ENCODE measurements at regions not wholly inside any gene's neighbourhood (a gene's known extent, or its start where the extent isn't known, plus 50 kb on each side); places are given as distances from the start of the nearest gene placed in this dataset.
"Not testable (repeated sequence)": the region's sequence is repeated elsewhere in the genome, so short reads cannot be mapped to it uniquely, and the experiment has no call there.

GRCh38 chr10:59975918-59976317 is 69.6 kb upstream of the CCDC6 start:
- DNase-seq (ENCODE audit: low spot score): not testable (repeated sequence)

- peak; percentile 1 for DNase-seq (ENCODE audit: low spot score)
These were observed 65.6 kb upstream of the CCDC6 start for GRCh38 chr10:59971915-59972314.

DNA sequence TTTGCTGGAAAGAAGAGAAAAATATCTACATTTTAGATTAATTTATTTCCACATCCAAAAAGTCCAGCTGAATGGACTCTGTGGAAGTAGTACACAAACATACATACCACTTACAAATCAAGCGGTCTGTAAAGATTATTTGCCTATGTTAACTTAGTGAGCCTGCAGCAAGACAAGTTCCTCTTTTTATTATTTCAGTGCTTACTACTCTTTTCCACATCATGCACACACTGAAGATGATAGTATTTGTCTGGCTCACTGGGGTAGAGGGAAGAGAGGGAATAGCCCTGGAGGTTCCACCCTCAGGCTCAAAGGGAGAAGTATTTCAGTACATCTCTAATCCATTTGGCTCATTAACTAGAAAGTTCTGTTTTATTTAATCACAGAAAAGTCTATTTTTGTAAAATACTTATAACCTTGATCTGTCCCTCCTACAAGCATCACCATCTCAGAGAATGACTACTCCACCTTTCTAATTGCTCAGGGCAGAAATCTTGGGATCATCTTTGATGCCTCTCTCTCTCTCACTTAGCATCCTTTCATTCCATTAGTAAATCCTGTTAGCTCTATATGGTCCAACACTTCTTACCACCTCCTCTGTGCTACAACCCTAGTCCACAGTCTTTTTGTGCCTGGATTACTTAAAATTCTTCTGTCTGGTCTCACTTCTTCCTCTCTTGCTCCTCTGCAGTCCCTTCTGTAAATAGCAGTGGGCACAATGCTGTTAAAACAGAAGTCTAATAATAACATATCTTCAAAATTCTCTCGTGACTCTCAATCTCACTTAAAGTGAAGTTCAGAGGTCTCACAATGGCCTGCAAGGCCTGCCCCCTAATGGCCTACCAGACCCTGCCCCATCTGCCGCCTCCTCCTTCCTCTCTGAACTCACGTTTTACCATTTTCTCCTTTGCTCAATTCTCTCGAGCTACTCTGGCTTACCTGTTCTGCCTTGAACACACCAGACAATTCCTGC is 64.3 kb upstream of the CCDC6 start:
- DNase-seq (ENCODE audit: low spot score): no peak

DNA sequence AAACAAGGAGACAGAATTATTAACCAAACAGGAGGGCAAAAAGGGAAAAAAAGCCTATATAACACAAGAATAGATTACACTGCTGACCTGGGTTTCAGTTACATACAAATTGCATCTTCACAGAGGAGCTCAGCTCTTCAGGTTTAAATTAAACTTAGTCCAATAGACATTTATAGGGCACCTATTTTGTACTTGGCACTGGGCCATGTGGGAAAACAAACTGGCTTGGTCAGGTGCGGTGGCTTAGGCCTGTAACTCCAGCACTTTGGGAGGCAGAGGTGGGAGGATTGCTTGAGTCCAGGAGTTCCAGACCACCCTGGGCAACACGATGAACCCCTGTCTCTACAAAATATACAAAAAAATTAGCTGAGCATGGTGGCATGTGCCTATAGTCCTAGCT is 62.3 kb upstream of the CCDC6 start:
- no peak for DNase-seq (ENCODE audit: low spot score)

GRCh38 chr10:59967079-59967478 is 60.7 kb upstream of the CCDC6 start:
- no peak for DNase-seq (ENCODE audit: low spot score)

DNA sequence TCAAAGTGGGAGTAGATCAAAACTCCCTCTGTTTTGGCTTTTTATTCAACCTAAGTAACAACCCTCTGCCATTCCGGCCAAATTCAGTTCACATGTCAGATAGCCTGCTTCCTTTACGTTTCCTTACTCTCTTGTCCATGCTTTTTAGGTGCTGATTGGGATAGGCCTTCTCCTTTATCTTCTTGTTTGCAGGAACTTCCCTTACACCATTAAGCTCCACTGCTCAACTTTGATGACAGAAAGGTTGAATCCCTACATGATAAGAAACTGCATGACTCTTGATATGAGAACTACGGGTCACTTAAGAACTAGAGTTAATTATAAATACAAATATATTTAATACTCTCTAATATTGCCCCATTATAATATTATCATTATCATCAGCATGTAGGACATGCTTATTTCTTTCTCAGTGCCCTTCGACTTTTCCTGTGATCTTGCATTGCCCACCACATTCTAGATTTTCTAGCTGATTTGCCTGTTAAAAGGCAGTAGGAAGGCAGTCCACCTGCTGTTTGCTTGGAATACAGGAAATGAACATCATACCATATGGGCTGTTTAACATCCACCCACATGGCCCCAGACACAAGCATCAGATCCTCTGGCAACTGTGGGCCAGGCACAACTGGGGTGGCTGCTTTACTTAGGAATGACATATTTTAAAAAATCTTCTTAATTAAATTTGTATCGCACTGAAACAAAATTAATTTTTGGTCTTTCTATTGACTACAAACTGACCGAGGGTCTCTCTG is 59.7 kb upstream of the CCDC6 start:
- no peak for DNase-seq (ENCODE audit: low spot score)

- DNase-seq (ENCODE audit: low spot score): no peak
These were observed 56.4 kb upstream of the CCDC6 start for GRCh38 chr10:59962756-59963155.

DNA sequence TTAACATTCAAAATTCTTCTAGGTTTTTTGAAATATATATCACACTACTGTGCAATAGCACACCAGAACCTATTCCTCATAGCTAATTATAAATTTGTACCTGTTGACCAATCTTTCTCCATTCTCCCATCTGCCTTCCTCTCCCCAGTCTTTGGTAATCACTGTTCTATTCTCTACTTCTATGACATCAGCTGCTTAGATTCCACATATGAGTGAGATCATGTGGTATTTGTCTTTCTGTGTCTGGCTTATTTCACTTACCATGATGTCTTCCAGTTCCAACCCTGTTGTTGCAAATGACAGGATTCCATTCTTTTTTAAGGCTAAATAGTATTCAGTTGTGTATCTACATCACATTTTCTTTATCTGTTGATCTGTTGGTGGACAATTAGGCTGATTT is 54.4 kb upstream of the CCDC6 start:
- no peak for DNase-seq (ENCODE audit: low spot score)

GRCh38 chr10:59959504-59960018 is 53.2 kb upstream of the CCDC6 start:
- no peak for DNase-seq (ENCODE audit: low spot score)

DNA sequence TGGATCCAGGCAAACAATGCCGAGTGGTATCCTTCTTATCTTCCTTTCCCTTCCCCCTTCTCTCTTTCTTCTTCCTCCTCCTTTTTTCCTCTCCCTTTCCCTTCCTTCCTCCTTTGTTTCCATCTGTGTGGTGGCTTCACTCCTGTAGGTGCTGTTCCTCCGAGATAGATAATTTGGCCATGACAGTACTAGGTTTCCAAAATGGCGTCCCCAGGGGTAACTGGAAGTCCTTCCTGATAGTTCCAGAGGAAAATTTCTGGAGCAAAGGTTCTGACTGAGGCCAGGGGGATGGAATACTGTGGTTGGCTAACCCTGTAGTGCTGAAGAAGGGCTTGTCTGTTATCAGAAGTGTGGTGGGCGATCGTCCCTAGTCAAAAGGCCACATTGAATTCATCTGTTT is 52.5 kb upstream of the CCDC6 start:
- DNase-seq (ENCODE audit: low spot score): no peak

DNA sequence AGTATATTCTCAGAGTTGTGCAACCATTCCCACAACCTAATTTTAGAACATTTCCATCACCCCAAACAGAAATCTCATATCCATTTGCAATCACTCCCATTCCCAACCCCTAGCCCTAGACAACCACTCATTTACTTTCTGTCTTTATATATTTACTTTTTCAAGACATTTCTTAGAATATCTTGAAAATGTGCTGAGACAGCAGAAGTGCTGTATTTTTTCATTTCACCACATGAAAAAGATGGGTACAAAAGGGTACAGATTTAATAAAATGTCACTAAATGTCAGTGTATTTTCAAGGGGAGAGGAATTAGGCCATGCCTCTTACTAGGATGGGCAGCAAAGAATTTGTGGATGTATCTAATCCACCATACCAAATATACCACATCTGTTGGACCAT is 51.6 kb upstream of the CCDC6 start:
- no peak for DNase-seq (ENCODE audit: low spot score)
